Central memory CD4-positive, alpha-beta T cell (primary cell): ENCODE measurements at regions not wholly inside any gene's neighbourhood (a gene's known extent, or its start where the extent isn't known, plus 50 kb on each side); places are given as distances from the start of the nearest gene placed in this dataset.
"Not testable (repeated sequence)": the region's sequence is repeated elsewhere in the genome, so short reads cannot be mapped to it uniquely, and the experiment has no call there.

Source experiments
- DNase-seq: peaks from one replicate; pipeline ENCODE4 v3.0.0; 2022

GRCh38 chr19:29048873-29049272 is 164.1 kb downstream of the UQCRFS1 start:
- no peak for DNase-seq

GRCh38 chr19:29045679-29046254 is 167.2 kb downstream of the UQCRFS1 start:
- DNase-seq = no peak

DNA sequence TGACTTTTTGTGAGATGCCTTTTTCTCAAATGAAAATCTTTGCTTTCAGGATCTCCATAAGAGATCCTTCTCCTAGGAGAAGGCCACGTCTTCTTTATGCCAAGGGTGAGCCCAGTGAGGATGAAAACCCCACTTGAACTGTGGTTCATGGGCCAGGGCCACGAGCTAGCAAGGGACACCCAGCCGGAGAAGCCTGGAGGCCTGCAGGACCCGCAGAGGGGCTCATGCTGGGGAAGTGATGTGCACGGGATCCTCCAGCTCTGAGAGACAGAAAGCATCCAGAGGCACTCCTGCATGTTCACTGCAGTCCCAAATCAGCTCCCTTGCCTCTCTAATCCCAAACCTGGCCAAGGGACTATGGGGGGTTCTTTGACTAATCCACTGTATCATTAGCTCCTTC is 168.9 kb downstream of the UQCRFS1 start:
- no peak for DNase-seq

DNA sequence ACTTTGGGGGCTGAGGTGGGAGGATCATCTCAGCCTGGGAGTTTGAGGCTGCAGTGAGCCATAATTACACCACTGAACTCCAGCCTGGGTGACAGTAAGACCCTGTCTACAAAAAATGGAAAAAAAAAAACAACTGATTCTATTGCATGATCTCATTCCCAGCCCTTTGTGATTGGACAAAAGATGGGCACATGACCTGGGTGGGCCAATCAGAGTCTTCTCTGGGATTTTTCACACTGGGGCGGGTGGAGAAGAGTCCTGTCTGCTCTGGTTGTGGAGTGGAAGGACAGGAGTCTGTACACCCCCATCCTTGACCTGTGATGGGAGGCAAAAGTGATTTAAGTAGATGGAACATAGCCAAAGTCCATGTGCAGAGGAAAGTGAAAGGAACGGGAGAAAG is 170.5 kb downstream of the UQCRFS1 start:
- DNase-seq = no peak

GRCh38 chr19:29040951-29041350 is 172.0 kb downstream of the UQCRFS1 start:
- no peak for DNase-seq

- DNase-seq = no peak
Observed at GRCh38 chr19:29040292-29040691, 172.7 kb downstream of the UQCRFS1 start.

- DNase-seq = not testable (repeated sequence)
Observed at GRCh38 chr19:29039036-29039435, 173.9 kb downstream of the UQCRFS1 start.

DNA sequence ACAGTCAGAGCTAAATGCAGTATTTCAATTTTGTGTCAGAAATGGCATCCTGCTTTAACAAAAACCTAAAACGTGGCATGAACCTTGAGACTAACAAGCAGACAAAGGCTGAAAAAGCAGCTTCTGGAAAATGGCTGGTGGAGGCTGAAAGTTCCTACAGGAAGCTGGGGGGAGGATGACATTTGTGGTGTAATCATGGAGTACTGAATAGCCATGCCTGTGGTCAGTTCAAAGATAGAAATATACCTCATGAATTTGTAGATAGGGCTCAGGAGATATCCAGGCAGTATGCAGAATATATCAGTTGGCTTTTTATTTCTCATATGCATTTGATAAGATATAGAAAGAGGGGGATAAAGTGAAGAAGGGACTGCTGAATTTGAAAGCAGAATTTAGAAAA is 181.7 kb downstream of the UQCRFS1 start:
- no peak for DNase-seq

DNA sequence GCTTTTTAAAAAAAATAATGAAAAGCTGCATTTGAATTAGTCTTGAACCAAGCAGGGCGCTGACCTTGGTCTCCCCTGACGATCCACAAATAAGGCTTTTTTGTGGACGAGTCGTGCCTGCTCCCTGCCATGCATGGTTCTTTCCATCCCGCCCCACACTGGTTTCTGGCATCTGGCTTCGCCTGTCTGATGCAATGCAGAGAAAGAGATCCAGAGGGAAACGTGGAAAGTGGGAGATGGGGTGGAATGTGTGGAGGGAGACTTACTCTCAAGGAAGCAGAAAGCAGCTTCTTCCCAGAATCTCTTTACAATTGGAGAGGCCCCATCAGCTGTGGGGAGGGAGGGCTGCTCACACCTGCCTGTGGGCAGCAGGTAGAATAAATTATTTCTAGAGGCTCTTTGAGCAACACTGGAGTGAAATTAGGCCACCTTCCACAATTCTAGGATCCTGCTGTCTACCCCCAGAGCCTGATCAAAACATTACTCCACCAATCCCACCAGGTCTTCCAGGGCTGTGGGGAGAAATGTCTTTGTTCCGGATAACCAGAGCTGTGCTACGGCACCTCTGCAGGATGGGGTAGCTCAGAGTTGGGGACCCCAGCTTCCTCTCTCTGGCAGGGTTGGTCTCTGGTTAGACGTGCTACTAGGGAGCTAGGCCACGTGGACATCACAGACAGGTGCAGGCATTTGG is 183.5 kb downstream of the UQCRFS1 start:
- no peak for DNase-seq

- DNase-seq = no peak
Observed at GRCh38 chr19:29022599-29022998, 190.4 kb downstream of the UQCRFS1 start.

DNA sequence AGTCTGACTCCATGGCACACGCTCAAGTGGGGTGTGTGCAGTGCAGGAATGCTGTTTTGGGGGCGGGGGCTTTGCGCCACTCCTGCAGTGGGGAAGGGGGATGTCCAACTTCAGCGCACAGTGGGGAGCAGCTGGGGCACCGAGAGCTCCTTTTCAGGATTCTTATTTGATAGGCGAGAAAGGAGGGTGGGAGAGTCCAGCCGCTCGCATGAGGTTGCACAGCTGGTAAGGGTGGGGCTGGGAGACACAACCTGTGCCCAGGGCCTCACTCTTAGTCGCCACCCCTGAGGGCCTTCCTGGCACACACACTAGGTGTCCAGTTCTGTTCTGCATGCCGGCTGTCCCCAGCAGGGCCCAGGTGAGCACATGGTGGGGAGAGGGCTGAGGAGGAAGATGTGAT is 190.8 kb downstream of the UQCRFS1 start:
- DNase-seq = no peak

GRCh38 chr19:29021232-29021916 is 191.6 kb downstream of the UQCRFS1 start:
- DNase-seq = no peak

- DNase-seq = no peak
Observed at GRCh38 chr19:29019403-29019802, 193.5 kb downstream of the UQCRFS1 start.

GRCh38 chr19:29018542-29018941 is 194.4 kb downstream of the UQCRFS1 start:
- DNase-seq = no peak

GRCh38 chr19:29017788-29018187 is 195.2 kb downstream of the UQCRFS1 start:
- DNase-seq = no peak

GRCh38 chr19:29016926-29017760 is 195.8 kb downstream of the UQCRFS1 start:
- DNase-seq = no peak

GRCh38 chr19:29016353-29016752 is 196.6 kb downstream of the UQCRFS1 start:
- DNase-seq = no peak

DNA sequence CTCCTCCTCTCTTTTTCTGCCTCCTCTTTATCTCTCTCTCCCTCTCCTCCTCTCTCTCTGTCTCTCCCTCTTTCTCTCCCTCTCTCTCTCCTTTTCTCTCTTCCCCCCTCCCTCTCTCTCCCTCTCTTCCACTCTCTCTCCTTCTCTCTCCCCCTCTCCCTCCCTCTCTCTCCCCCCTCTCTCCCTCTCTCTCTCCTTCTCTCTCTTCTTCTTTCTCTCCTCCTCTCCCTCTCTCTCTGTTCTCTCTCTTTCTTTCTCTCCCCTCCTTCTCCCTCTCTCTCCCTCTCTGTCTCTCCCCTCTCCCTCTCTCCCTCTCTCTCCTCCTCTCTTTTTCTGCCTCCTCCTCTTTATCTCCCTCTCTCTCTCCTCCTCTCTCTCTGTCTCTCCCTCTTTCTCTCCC is 197.4 kb downstream of the UQCRFS1 start:
- no peak for DNase-seq

DNA sequence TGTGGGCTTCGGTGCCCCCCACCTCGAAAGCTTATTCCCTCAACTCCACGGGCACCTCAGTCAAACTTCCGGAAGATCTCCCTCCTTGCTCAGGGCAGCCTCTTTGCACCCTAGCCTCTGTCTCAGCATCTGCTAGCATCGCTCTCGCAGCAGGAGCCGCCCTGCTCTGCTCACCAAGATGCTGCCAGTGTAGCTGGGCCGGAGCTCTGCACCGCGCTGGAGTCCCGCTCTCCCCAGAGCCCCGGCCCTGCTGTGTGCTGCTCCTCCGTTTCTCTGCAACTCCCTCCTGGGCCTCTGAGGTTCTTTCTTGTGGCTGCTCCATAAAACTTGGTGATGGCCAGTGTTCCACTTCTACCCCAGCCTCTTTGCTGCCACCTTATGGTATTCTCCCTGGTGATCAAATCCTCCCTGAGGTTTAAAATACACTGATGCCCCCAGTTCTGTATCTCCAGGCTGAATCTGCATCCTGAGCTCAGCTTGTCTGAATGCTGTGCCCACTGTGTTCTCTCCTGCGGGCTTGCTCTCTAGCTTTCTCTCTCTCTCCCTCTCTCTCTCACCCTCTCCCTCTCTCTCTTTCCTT is 198.0 kb downstream of the UQCRFS1 start:
- DNase-seq = no peak

- no peak for DNase-seq
Observed at GRCh38 chr19:29013988-29014387, 199.0 kb downstream of the UQCRFS1 start.

- DNase-seq = no peak
Observed at GRCh38 chr19:29013325-29013724, 199.6 kb downstream of the UQCRFS1 start.

GRCh38 chr19:29012457-29012856 is 200.5 kb downstream of the UQCRFS1 start:
- DNase-seq = no peak

- no peak for DNase-seq
Observed at GRCh38 chr19:29010276-29010675, 202.7 kb downstream of the UQCRFS1 start.
